Lower lobe of right lung (tissue), 2 donors: ENCODE measurements at regions not wholly inside any gene's neighbourhood (a gene's known extent, or its start where the extent isn't known, plus 50 kb on each side); places are given as distances from the start of the nearest gene placed in this dataset.

Experiments used
- ATAC-seq, 2 donors: fragments of 200-7000 bp; cut with Tn5 transposase; one replicate each; pipeline ENCODE4 v1.9.1; 2020 to 2022; ENCODE audit warnings: mild to moderate bottlenecking in 2 of 2, moderate library complexity in 2 of 2
- DNase-seq: peaks from one replicate; pipeline ENCODE4 v3.0.0-alpha.2; 2020
- H3K27ac ChIP-seq: fragments of 200-600 bp; one replicate; pipeline ENCODE4 v1.8.0; 2022
- H3K27me3 ChIP-seq: fragments of 200-600 bp; one replicate; pipeline ENCODE4 v1.8.0; 2022; ENCODE audit warnings: low read depth
- H3K36me3 ChIP-seq: fragments of 200-600 bp; one replicate; pipeline ENCODE4 v1.8.0; 2022; ENCODE audit warnings: mild to moderate bottlenecking
- H3K4me1 ChIP-seq: fragments of 200-600 bp; one replicate; pipeline ENCODE4 v1.8.0; 2022
- H3K4me3 ChIP-seq: fragments of 200-600 bp; one replicate; pipeline ENCODE4 v1.8.0; 2022; ENCODE audit warnings: mild to moderate bottlenecking
- H3K9me3 ChIP-seq: fragments of 200-600 bp; one replicate; pipeline ENCODE4 v1.8.0; 2022
- CTCF ChIP-seq: fragments of 200-600 bp; IDR thresholded peaks from one replicate; pipeline ENCODE4 v1.8.0; 2022; ENCODE audit warnings: antibody characterized with exemption, mild to moderate bottlenecking
- intact Hi-C: fragments of 100-400 bp; cut with DNase I; formaldehyde crosslinking; loops from one replicate; pipeline ENCODE4 v1.11.0; 2022
- donor health status: DM: no; HTN: yes; CAD: no; lungs with severe emphysema.

GRCh38 chr12:107912421-107913004 is 138.0 kb downstream of the ASCL4 start:
- peaks cover 42% of the 10 kb centered on the region for H3K27me3 ChIP-seq
- DNase-seq (peak; percentile 59), ATAC-seq (peak; percentile 71 to 82)
- no peak overlapping the region for H3K27ac ChIP-seq
- TF ChIP-seq CTCF: peak; percentile 68
- H3K4me1 ChIP-seq: no peaks in the 10 kb centered on the region
- intact Hi-C loops: no loop called here
- no peaks in the 10 kb centered on the region for H3K36me3 ChIP-seq
- H3K4me3 ChIP-seq: peak overlapping the region; percentile 33
- H3K9me3 ChIP-seq: no peaks in the 10 kb centered on the region

GRCh38 chr12:107914460-107914977 is 140.0 kb downstream of the ASCL4 start:
- ATAC-seq (no peak), DNase-seq (no peak)
- Histone ChIP-seq H3K9me3 (no peaks in the 10 kb centered on the region), H3K4me3 (no peak overlapping the region), H3K27ac (no peak overlapping the region), H3K36me3 (no peaks in the 10 kb centered on the region), H3K4me1 (no peaks in the 10 kb centered on the region), H3K27me3 (peaks cover 49% of the 10 kb centered on the region)
- intact Hi-C loops: no loop called here
- no peak for TF ChIP-seq CTCF

DNA sequence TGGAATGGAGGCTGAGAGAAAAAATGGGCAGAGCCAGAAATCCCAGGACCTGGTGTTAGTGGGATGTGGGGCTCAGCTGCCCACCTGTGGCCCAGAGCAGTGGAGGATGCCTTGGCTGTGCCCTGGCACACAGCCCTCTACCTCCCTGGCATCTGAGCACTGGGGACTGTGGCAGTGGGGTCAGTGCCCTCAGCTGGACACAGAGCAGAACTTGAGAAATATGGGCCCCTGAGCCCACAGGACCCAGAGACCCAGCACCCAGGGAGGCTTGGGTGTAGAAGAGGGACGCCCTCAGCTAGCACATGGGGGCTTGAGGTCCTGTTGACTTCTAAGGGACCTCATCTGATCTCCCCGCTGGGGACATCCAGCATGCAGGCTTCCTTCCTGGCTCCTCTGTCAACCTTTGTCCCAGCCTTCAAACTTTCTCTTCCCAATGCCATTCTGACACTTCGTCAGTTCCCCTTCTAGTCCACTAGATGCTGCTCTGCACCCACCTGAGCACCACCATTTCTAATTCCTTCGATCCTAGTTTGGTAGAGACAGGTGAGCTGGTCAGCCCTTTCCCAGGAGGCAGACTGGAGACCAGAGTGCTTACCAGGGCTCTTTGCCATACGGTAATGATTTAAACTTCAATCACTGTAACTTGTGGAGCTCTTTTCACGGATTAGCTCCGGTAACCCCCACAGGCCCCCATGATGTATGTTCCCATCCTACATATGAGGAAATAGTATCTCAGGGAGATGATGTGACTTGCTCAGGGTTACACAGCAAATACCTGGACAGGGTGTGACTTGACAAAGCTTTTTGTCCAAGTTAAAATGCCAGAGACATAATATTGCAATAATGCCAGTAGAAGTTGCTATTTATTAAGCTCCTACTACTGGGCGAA is 143.7 kb downstream of the ASCL4 start:
- Histone ChIP-seq H3K4me1 (no peaks in the 10 kb centered on the region), H3K36me3 (no peaks in the 10 kb centered on the region), H3K27ac (no peak overlapping the region), H3K27me3 (peaks cover 28% of the 10 kb centered on the region), H3K4me3 (no peak overlapping the region), H3K9me3 (no peaks in the 10 kb centered on the region)
- intact Hi-C loops: no loop called here
- ATAC-seq (peak in 1 of 2 donors; percentile 21), DNase-seq (no peak)
- peak; percentile 39 for TF ChIP-seq CTCF

- ATAC-seq (no peak), DNase-seq (no peak)
- TF ChIP-seq CTCF: no peak
- intact Hi-C loops: no loop called here
- Histone ChIP-seq H3K9me3 (no peaks in the 10 kb centered on the region), H3K36me3 (no peaks in the 10 kb centered on the region), H3K27me3 (peaks cover 26% of the 10 kb centered on the region), H3K4me1 (no peaks in the 10 kb centered on the region), H3K27ac (no peak overlapping the region), H3K4me3 (no peak overlapping the region)
Measured at GRCh38 chr12:107921062-107921461, 146.6 kb downstream of the ASCL4 start.

DNA sequence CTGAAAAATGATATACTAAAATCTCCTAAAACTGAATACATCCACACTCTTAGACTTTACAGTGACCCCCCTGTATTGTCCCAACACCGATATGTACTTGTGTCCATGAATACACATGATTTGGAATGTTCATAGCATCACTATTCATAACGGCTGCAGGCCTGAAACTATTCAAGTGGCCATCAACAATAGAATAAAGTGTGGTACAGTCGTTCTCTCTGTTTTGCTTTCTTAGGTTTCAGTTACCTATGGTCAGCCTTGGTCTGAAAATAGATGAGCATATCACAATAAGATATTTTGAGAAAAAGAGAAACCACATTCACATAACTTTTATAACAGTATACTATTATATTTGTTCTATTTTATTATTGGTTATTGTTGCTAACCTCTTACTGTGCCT is 150.6 kb downstream of the ASCL4 start:
- no peak for ATAC-seq

More for the DNA sequence above, 150.6 kb downstream of the ASCL4 start:
- peaks cover 22% of the 10 kb centered on the region for H3K27me3 ChIP-seq
- no peaks in the 10 kb centered on the region for H3K36me3 ChIP-seq
- no peaks in the 10 kb centered on the region for H3K4me1 ChIP-seq
- no peak overlapping the region for H3K4me3 ChIP-seq
- no peak for TF ChIP-seq CTCF
- intact Hi-C loops: no loop called here
- no peak for DNase-seq
- H3K9me3 ChIP-seq: no peaks in the 10 kb centered on the region
- H3K27ac ChIP-seq: no peak overlapping the region
